Left kidney (tissue), 1 donor: ENCODE measurements at regions not wholly inside any gene's neighbourhood (a gene's known extent, or its start where the extent isn't known, plus 50 kb on each side); places are given as distances from the start of the nearest gene placed in this dataset.
A peak's percentile ranks its signal among the peaks of the same experiment; 100 is the strongest.
"Not testable (repeated sequence)": the region's sequence is repeated elsewhere in the genome, so short reads cannot be mapped to it uniquely, and the experiment has no call there.

Experiments
- DNase-seq: peaks from one replicate; pipeline ENCODE4 v3.0.0-alpha.2; 2013

GRCh38 chr1:29681416-29681815 lies 445.1 kb downstream of the PTPRU start:
- DNase-seq: not testable (repeated sequence)

GRCh38 chr1:29679828-29680558 lies 443.7 kb downstream of the PTPRU start:
- no peak for DNase-seq

- DNase-seq: no peak
Measured at GRCh38 chr1:29679316-29679715, 443.0 kb downstream of the PTPRU start.

DNA sequence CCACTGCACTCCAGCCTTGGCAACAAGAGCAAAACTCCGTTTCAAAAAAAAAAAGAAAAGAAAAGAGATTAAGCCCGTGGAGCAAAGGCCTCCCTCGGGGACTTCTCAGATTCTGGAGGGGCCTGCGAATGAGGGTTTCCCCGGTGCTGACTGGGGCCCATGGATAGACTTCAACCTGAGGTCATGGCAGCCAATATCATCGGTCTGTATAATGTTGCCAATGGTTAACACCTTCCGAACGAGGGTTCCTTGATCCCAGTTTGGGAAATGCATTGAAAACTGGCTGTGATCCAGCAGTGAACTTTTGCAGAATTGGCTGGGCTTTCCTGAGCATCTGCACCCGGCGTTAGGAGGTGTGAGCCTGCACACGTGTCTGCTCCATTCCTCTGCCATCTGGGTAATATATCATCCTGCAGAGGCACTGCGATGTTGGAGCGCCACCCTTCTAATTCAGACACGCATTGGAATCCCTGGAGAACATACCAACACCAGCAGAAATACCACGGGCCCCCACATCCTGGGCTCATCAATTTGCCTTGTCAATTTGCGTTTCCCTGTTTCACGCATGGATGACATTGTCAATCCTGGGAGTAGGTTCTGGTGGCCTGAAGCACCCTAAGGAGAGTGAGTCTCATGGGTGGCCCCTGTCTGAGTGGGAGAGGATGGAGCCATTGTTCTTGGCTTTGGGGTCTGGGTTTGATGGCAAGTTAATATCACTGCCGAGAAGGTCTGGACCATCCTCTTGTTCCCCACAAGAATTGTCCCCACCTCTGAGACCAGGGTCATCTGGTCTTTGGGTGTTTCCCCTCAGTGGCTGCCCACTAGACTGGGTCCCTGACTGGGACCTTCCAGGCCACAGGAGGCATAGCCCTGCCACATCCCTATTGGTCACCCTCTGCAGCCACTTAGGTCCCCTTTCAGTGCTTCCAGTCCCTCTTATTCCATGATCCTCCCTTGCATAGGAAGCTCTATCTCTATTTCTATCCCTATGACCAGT lies 441.0 kb downstream of the PTPRU start:
- no peak for DNase-seq

- no peak for DNase-seq
Measured at GRCh38 chr1:29676496-29676895, 440.2 kb downstream of the PTPRU start.

- peak; percentile 50 for DNase-seq
Measured at GRCh38 chr1:29675481-29676263, 439.4 kb downstream of the PTPRU start.

- no peak for DNase-seq
Measured at GRCh38 chr1:29674627-29675326, 438.5 kb downstream of the PTPRU start.

DNA sequence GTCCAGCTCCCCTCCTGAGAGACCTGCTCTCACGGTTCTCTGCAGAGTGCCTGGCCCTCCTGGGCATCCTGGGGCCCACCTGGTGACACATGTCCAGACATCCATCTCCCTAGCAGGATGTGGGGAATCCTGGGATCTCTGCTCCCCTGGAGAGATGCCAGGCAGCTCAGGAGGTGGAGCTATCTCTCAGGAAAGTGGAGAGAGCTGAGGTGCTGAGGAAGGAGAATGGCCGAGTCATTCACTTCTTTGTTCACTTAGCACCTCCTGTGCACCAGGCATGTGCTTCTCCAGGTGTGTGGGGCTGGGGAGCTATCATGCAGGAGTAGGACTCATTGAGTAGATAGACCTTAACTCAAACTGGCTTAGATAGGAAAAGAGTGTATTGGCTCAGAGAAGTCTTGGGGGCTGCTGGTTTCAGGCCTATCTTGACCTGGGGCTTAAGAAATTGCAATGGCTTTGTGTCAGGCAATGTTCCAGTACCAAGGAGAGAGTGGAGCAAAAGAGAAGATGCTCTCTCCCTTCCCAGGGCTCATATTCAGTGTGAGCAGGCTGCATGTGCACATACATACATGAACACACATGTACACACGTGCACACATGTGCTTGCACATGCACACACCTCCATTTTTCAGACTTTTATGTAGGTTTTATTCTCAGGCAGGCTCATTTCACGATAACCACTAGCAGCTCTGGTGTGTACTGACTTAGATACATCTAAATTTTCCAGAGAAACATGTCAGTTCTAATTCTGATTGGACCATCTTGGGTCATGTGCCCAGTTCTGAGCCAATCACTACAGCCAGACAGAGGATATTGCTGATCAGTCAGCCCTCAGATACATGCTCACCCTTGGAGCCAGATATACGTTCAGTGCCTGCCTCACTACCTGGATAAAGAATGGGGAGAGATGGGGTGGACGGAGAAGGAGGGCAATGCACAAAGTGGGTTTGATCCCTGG lies 437.6 kb downstream of the PTPRU start:
- no peak for DNase-seq

DNA sequence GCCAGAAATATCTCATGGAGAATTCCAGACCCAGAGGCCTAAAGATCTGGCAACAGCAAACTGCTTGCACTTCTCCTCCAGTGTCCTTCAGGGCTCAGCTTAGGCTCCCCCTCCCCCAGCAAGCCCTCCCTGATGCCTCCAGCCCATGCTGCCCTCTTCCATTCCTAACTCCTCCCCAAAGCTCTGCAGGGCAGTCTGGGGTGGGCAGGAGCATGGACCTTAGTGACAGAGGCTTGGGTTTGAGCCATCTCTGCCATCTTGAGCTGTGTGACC lies 436.8 kb downstream of the PTPRU start:
- no peak for DNase-seq

GRCh38 chr1:29672416-29673227 lies 436.3 kb downstream of the PTPRU start:
- no peak for DNase-seq

DNA sequence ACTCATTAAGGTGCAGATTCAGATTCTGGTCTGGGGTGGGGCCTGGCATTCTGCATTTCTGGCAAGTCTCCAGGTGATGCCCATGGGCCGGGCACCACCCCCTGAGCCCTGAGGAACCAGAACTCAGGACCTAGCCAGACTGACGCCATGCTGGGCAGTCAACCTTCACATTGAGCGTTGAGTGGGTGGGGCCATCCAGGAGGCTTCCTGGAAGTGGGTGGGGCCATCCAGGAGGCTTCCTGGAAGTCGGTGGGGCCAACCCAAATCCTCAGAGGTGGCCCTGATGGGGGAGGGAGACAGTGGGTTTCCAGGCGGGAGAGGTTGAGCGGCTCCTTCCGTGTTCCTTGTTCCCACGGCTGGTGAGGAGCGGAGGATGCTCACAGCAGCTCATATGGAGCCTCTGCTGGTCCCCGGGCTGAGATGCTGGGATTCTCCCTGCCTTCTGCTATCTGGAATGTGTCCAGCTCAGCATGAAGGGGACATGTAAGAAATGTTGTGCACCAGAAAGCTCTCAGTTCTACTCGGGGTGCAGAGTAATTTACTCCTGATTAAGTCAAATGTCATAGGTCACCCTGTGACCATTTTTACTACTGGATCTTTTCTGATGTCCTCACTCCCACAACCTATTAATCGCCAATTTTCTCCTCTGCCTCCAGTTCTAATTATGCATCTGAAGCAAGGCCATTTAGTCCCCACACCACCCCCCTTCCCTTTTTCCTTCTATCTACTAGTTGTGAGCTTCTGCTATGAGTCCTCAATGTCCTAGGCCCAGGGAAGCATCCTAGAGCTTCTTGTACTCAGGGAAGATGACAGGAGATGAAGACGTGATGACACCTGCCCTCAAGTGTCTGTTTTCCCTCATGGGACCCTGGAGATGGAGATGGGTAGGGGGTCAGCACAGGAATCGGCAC lies 435.4 kb downstream of the PTPRU start:
- DNase-seq: no peak

DNA sequence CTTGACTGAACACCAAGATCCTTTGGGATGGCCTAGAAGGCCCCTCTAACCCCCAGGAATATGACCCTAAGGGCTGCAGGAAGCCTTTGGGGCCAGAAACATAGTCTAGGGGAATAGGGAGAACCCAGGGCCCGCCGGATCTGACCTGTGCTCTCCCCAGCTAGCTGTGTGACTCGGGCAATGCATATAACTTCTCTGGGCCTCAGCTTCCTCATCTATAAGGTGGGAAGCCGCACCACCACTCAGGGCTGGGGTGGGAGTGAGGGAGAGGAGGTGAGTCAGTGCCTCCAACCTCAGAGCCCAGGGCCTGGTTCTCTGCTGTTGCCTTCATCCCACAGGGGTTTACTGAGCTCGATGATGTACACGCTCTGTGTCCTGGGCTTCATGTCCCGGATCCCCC lies 434.4 kb downstream of the PTPRU start:
- no peak for DNase-seq

GRCh38 chr1:29669912-29670311 lies 433.6 kb downstream of the PTPRU start:
- DNase-seq: no peak

- DNase-seq: no peak
Measured at GRCh38 chr1:29669158-29669871, 433.0 kb downstream of the PTPRU start.

DNA sequence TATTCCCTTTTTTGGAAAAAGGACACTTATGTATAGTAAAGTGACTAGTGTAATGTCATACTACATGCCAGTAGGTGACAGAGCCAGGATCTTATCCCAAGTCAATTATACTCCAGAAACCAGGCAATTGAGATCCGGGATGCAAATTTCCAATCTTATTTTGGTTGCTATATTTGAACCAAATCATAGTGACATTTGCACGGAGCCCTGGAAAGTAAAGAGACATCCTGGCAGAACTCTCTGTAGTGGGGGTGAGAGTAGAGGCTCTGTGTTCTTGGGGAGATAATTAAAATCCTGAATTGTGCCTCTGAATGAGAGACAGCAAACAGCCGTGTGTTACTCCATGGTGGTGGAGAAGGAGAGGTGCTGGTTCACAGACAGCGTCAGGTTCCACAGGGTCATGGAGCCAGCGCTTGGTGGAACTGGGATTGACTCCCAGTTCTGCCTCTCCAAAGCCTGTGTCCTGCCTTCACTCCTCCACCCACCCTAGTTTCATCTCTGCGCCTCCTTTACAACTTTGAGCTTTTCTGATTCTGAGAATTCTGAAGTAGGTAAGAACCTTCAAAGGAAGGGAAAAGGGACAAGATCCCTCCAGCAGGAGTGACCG lies 432.3 kb downstream of the PTPRU start:
- DNase-seq: no peak

GRCh38 chr1:29667951-29668350 lies 431.6 kb downstream of the PTPRU start:
- no peak for DNase-seq

DNA sequence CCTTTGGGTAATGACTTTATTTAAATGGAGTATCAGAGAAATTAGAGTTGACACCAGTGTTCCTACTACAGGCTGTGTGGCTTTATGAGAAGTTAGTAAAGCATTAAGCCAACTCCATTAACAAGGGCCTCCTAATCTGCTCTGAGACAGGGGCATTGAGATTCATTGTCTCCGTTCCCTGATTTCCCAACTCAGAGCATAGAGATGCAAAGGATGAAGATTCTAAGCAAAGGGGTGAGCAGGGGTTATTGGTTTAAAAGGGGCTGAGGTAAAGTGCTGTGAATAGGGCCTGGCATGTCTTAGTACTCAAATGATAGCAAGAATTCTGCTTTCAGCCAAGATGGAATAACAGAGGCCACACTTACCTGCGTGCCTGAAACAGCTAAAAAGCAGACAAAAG lies 428.4 kb downstream of the PTPRU start:
- DNase-seq: no peak

- no peak for DNase-seq
Measured at GRCh38 chr1:29658688-29659087, 422.4 kb downstream of the PTPRU start.
